ENCODE measurements at regions not wholly inside any gene's neighbourhood (a gene's known extent, or its start where the extent isn't known, plus 50 kb on each side); places are given as distances from the start of the nearest gene placed in this dataset.

DNA sequence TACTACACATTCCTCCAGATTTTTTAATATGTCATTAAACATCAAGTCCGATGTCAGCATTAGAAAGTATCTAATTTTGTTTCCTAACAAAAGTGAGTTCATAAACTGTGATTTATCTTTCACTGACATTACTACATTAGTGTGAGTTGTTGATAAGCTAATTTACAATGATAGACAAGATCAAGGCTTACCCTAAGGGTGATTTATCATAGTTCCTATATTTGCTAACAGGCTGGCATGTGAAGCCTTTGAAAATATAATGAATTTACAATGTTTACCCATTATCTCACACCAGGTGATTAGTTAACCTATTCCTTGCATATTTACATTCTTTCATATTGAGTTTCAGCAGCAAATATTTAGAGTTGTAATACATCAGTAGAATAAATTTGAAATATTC, 1096.9 kb upstream of the NUDT12 start:
- no peak for TF ChIP-seq CTCF (IDR thresholded peaks at IDR 0.05; ENCODE audit: low read depth, low read length)
- no peak for TF ChIP-seq EZH2phosphoT487 (IDR thresholded peaks at IDR 0.05; ENCODE audit: low read depth)
